Hematopoietic multipotent progenitor cell treated with erythropoietin and hydrocortisone succinate and interleukin-3 and kit ligand, for 4 days (in vitro differentiated cells): ENCODE measurements at regions not wholly inside any gene's neighbourhood (a gene's known extent, or its start where the extent isn't known, plus 50 kb on each side); places are given as distances from the start of the nearest gene placed in this dataset.
A peak's percentile ranks its signal among the peaks of the same experiment; 100 is the strongest.
"Not testable (repeated sequence)": the region's sequence is repeated elsewhere in the genome, so short reads cannot be mapped to it uniquely, and the experiment has no call there.

ENCODE experiments used
- DNase-seq: peaks from one replicate; pipeline ENCODE4 v3.0.0-alpha.2; 2015

DNA sequence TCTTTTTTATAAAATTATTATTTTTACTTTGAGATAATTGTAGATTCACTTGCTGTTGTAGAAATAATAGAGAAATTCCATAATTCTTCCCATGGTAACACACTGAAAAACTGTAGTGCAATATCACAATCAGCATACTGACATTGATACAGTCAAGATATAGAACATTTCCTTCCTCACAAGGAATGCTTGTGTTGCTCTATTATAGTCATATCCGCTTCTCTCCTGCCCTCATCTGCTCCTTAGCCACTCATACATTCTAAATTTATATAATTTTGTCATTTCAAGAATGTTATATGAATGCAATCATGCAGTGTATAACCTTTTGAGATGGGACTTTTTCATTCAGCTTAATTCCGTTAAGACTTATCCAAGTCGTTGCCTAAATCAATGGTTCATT is 320.2 kb downstream of the BARHL2 start:
- DNase-seq, result no peak

GRCh38 chr1:90394247-90394646 is 322.9 kb downstream of the BARHL2 start:
- peak; percentile 7 for DNase-seq

- no peak for DNase-seq
Measured at GRCh38 chr1:90393025-90393424, 324.1 kb downstream of the BARHL2 start.

DNA sequence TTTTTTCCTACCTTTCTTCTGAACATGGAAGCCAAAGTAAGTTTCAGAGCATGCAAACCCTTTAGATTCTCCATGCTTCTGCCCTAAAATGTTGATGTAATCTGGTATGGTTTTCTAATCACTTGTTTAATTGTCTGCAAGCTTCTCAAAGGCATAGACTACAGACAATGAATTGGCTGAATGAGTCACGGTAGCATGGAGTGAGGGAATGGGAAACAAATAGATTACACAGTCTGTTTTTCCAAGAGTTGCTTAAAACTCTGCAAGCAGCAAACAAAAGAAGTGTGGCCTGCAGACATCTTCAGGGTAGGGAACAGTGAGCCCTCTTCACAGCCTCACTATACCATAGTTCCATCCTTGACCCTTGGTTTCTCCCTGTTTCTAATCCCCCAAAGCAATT is 326.0 kb downstream of the BARHL2 start:
- no peak for DNase-seq

- DNase-seq, result no peak
Measured at GRCh38 chr1:90387805-90388204, 329.3 kb downstream of the BARHL2 start.

- DNase-seq, result no peak
Measured at GRCh38 chr1:90386899-90387720, 330.0 kb downstream of the BARHL2 start.

DNA sequence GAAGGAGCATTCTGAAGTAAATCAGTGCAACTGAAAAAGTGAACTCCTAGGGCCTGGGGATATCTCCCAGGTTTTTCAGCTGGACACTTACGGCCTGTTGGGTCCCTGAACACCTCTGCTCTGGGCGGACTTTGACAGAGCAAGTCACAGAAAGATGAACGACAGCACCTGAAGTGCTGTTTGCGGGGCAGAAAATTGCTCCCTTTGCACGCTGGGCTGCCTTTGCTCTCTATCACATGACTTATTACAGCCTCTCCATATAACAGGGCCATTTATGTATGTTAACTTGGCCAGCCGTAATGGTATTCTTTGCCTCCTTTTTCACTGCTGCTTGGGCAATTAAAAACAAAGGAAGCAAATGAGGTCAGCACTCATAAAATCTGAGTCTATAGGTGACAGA is 332.9 kb downstream of the BARHL2 start:
- no peak for DNase-seq

DNA sequence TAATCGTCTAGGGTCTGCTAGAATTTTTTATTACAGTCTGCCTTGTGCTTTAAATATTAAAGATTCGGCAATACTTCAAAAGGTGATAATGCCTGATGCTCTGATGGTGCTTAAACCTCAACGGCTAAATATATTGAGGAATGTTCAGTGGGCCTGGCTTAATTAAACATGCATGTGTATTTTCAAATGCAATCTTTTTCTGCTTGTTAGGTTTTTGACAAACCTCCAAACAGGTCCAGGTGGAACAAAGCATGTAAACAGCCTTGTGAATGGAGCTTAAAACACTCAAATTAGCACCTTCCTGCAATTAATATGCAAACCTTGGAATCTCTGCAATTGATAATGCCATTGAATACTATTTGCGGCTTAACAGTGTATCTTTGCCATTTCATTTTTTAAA is 334.9 kb downstream of the BARHL2 start:
- no peak for DNase-seq

GRCh38 chr1:90381598-90381997 is 335.5 kb downstream of the BARHL2 start:
- DNase-seq, result no peak

GRCh38 chr1:90371448-90371813 is 345.7 kb downstream of the BARHL2 start:
- no peak for DNase-seq

GRCh38 chr1:90370686-90371447 is 346.2 kb downstream of the BARHL2 start:
- DNase-seq, result no peak

DNA sequence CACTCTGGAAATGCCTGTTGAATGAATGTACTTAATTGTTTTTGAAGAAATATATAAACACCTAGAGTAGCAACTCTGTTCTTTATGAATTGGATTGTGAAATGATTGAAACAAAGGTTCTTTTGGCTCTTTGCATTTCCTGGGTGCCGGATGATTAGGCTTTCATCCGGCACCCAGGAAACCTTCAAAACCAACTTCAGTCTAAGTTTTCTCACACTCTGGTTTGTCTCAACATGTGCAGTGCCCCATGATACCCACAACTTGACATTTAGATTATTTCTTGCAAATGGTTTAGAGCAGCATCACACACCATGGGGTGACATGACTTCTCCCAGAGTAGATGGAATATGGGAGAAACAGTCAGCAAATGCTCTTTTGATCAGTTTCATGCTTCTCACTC is 354.9 kb downstream of the BARHL2 start:
- DNase-seq, result no peak

DNA sequence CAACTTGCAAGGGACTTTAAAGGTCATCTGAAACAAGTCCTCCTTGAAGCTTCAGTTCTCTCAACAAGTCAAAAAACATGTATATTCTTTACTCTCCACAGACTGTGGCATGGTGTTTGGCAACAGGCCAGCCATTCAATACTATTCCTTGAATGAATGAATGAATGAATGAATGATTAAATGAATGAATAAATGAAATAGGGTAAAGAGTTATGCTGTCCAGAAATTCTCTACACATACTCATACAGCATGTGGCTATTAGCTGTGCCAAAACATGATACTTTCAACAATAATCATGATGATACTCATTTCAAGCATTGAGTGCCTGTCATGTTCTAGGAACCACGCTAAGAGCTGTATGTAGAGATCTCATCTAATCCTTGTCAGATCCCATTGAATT is 356.1 kb downstream of the BARHL2 start:
- no peak for DNase-seq

- DNase-seq, result no peak
Measured at GRCh38 chr1:90359994-90360393, 357.1 kb downstream of the BARHL2 start.

GRCh38 chr1:90358448-90358847 is 358.7 kb downstream of the BARHL2 start:
- DNase-seq, result no peak

- DNase-seq, result no peak
Measured at GRCh38 chr1:90357995-90358394, 359.1 kb downstream of the BARHL2 start.

DNA sequence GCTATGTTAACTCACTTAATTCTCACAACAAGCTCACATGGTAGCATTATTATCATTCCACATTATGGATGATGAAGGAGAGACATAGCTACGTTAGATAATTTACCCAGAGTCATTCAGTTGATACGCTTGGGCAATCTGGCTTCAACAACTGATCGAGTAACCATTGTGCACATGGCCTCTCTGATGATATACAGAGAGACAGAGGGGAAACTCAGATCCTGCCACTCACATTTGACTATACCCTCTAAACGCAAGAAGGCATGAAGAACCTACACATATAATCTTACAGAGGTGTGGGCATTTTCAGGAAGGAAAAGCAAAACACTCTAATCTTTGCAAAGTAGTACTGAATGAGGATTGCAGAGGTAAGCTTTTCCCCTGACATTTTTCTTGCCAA is 360.1 kb downstream of the BARHL2 start:
- DNase-seq, result no peak

DNA sequence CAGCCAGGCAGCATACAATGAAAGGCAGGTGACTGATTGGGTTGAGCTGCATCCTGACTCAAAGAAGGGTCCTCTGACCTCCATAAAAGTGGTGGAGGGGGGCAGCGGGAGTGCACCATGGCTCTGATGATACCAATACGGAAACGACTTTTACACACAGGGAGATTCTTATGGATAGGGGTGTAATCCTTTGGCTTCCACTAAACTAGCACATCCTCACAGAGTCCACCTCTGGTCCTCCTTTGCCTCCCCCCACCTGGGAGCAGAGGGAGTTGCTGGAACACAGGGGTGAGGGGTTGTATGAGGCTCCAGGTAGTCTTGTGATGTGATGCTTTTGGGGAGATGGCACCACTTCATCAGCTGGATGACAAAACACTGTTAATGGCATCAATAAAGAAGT is 361.0 kb downstream of the BARHL2 start:
- DNase-seq, result no peak

DNA sequence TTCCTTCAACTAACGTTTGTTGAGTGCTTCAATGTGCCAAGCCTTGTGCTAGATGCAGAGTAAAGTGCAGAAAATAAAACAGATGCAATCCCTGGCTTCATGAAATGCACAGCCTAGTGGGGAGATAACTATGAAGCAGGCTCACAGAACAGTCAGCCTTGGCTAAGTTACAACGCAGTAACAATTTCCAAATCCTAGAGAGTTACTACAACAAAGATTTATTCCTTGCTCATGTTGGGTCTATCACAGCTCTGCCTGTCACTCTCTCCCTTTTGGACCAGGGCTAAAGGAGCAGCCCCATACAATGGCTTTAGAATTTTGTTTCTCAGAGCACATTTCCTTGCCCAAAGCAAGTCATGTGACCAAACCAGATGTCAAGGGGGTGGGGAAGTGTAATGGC is 359.8 kb downstream of the ZNF326 start:
- no peak for DNase-seq

GRCh38 chr1:90351019-90351418 is 356.1 kb downstream of the ZNF326 start:
- no peak for DNase-seq

- no peak for DNase-seq
Measured at GRCh38 chr1:90349510-90349909, 354.6 kb downstream of the ZNF326 start.

GRCh38 chr1:90348934-90349333 is 354.0 kb downstream of the ZNF326 start:
- DNase-seq, result no peak

- DNase-seq, result not testable (repeated sequence)
Measured at GRCh38 chr1:90348459-90348858, 353.5 kb downstream of the ZNF326 start.

DNA sequence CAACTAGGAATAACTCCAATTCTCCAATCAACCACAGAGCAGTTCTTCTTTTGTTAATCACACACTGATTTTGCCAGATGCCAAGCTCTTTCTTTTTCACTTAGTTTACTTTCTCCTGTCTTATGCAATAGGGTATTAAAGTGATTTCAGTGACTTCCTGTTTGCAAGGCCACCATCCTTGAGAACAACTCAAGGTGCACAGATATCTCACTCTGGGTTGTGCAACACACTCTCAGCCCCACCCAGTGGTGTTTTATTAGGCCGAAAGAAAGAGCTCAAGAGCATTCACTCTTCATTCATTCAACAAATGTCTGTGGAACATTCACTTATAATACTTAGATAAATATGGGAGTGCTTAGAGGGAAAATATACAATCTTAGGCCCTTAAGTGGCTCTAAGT is 352.5 kb downstream of the ZNF326 start:
- DNase-seq, result peak; percentile 48

GRCh38 chr1:90346757-90347156 is 351.8 kb downstream of the ZNF326 start:
- DNase-seq, result no peak
